Neural cell (in vitro differentiated cells): ENCODE measurements at regions not wholly inside any gene's neighbourhood (a gene's known extent, or its start where the extent isn't known, plus 50 kb on each side); places are given as distances from the start of the nearest gene placed in this dataset.

Experiments used
- H2AFZ ChIP-seq: fragments of 200-600, 300-800 bp; sonication (generic), shearing (Covaris generic); 2 replicates; pipeline ENCODE4 v1.6.0; 2014; ENCODE audit warnings: low read depth, mild to moderate bottlenecking, antibody characterized with exemption, low read length, moderate library complexity
- H3F3A ChIP-seq: fragments of 200-600 bp; shearing (Covaris generic); 2 replicates; pipeline ENCODE4 v1.6.1; 2016; ENCODE audit warnings: mild to moderate bottlenecking, moderate library complexity, mixed read lengths, antibody characterized with exemption, low read length; ENCODE audit not compliant: insufficient read depth, poor library complexity, severe bottlenecking
- H3K27ac ChIP-seq: fragments of 200-600, 300-800 bp; sonication (generic), shearing (Covaris generic); 2 replicates; pipeline ENCODE4 v1.5.1; 2014; ENCODE audit warnings: mild to moderate bottlenecking, low read length, moderate library complexity
- H3K27me3 ChIP-seq: fragments of 300-800, 200-600 bp; sonication (generic), shearing (Covaris generic); 2 replicates; pipeline ENCODE4 v1.6.0; 2014; ENCODE audit warnings: mild to moderate bottlenecking, low read depth, low read length, moderate library complexity; ENCODE audit not compliant: insufficient read depth
- H3K36me3 ChIP-seq: fragments of 300-800, 200-600 bp; sonication (generic), shearing (Covaris generic); 2 replicates; pipeline ENCODE4 v1.5.1; 2014; ENCODE audit warnings: mild to moderate bottlenecking, antibody characterized with exemption, low read length, moderate library complexity; ENCODE audit not compliant: insufficient read depth
- H3K4me2 ChIP-seq: fragments of 300-800, 200-600 bp; sonication (generic), shearing (Covaris generic); 2 replicates; pipeline ENCODE4 v1.6.0; 2014; ENCODE audit warnings: mild to moderate bottlenecking, low read length
- H3K4me3 ChIP-seq: fragments of 300-800, 200-600 bp; sonication (generic), shearing (Covaris generic); 2 replicates; pipeline ENCODE4 v1.5.1; 2014; ENCODE audit warnings: mild to moderate bottlenecking, low read length, moderate library complexity
- H3K79me2 ChIP-seq: fragments of 200-600 bp; shearing (Covaris generic); replicated peaks from 2 replicates; pipeline ENCODE4 v1.6.0; 2014; ENCODE audit warnings: mild to moderate bottlenecking, low read length, moderate library complexity; ENCODE audit not compliant: insufficient read depth
- H3K9ac ChIP-seq: fragments of 300-800, 200-600 bp; sonication (generic), shearing (Covaris generic); 2 replicates; pipeline ENCODE4 v1.6.1; 2016; ENCODE audit warnings: mild to moderate bottlenecking, low read length, mixed read lengths
- H3K9me2 ChIP-seq: fragments of 200-600 bp; shearing (Covaris generic); 2 replicates; pipeline ENCODE4 v1.6.1; 2016; ENCODE audit warnings: mild to moderate bottlenecking, low read length, mixed read lengths; ENCODE audit not compliant: insufficient read depth
- H3K9me3 ChIP-seq: fragments of 200-600, 300-800 bp; sonication (generic), shearing (Covaris generic); 2 replicates; pipeline ENCODE4 v1.6.1; 2016; ENCODE audit warnings: mild to moderate bottlenecking, mixed run types, low read length, moderate library complexity, mixed read lengths
- H4K20me1 ChIP-seq: fragments of 200-600 bp; shearing (Covaris generic); 2 replicates; pipeline ENCODE4 v1.6.1; 2016; ENCODE audit warnings: mild to moderate bottlenecking, mixed run types; ENCODE audit not compliant: insufficient read depth
- CTCF ChIP-seq: fragments of 450-650 bp; IDR thresholded peaks from 2 replicates; pipeline ENCODE4 v1.5.1; 2014; ENCODE audit warnings: antibody characterized with exemption, mild to moderate bottlenecking, moderate library complexity; ENCODE audit not compliant: poor library complexity, severe bottlenecking
- EP300 ChIP-seq: fragments of 450-650 bp; conservative IDR thresholded peaks from 2 replicates; pipeline ENCODE4 v1.6.1; 2014; ENCODE audit warnings: antibody characterized with exemption, mild to moderate bottlenecking, moderate library complexity; ENCODE audit not compliant: poor library complexity, severe bottlenecking
- EZH2 ChIP-seq: fragments of 200-600, 300-800 bp; shearing (Covaris generic), sonication (generic); IDR thresholded peaks from 2 replicates; pipeline ENCODE4 v1.6.1; 2014; ENCODE audit warnings: antibody characterized with exemption, low read length, borderline replicate concordance, mild to moderate bottlenecking; ENCODE audit not compliant: insufficient read depth, poor library complexity, severe bottlenecking
- MXI1 ChIP-seq: fragments of 450-650 bp; conservative IDR thresholded peaks from 2 replicates; pipeline ENCODE4 v1.6.1; 2014; ENCODE audit warnings: antibody characterized with exemption, mild to moderate bottlenecking; ENCODE audit not compliant: poor library complexity, severe bottlenecking
- POLR2AphosphoS5 ChIP-seq: IDR thresholded peaks from 2 replicates; pipeline ENCODE4 v1.6.1; 2012
- RAD21 ChIP-seq: fragments of 450-650 bp; conservative IDR thresholded peaks from 2 replicates; pipeline ENCODE4 v1.6.1; 2014; ENCODE audit warnings: antibody characterized with exemption, mild to moderate bottlenecking, moderate library complexity
- SMC3 ChIP-seq: fragments of 450-650 bp; conservative IDR thresholded peaks from 2 replicates; pipeline ENCODE4 v1.6.1; 2014; ENCODE audit warnings: antibody characterized with exemption, mild to moderate bottlenecking, moderate library complexity; ENCODE audit not compliant: poor library complexity
- TAF1 ChIP-seq: IDR thresholded peaks from 2 replicates; pipeline ENCODE4 v1.6.1; 2012; ENCODE audit warnings: low read depth
- TF ChIP-seq, protein P1 (sequence below): IDR thresholded peaks from 2 replicates; pipeline ENCODE4 v1.6.1; 2012; ENCODE audit warnings: borderline replicate concordance

- TF ChIP-seq POLR2AphosphoS5 (no peak), MXI1 (no peak), EP300 (no peak), RAD21 (no peak), CTCF (no peak), SMC3 (no peak), EZH2 (no peak), TAF1 (no peak)
- TF ChIP-seq, protein P1, sequence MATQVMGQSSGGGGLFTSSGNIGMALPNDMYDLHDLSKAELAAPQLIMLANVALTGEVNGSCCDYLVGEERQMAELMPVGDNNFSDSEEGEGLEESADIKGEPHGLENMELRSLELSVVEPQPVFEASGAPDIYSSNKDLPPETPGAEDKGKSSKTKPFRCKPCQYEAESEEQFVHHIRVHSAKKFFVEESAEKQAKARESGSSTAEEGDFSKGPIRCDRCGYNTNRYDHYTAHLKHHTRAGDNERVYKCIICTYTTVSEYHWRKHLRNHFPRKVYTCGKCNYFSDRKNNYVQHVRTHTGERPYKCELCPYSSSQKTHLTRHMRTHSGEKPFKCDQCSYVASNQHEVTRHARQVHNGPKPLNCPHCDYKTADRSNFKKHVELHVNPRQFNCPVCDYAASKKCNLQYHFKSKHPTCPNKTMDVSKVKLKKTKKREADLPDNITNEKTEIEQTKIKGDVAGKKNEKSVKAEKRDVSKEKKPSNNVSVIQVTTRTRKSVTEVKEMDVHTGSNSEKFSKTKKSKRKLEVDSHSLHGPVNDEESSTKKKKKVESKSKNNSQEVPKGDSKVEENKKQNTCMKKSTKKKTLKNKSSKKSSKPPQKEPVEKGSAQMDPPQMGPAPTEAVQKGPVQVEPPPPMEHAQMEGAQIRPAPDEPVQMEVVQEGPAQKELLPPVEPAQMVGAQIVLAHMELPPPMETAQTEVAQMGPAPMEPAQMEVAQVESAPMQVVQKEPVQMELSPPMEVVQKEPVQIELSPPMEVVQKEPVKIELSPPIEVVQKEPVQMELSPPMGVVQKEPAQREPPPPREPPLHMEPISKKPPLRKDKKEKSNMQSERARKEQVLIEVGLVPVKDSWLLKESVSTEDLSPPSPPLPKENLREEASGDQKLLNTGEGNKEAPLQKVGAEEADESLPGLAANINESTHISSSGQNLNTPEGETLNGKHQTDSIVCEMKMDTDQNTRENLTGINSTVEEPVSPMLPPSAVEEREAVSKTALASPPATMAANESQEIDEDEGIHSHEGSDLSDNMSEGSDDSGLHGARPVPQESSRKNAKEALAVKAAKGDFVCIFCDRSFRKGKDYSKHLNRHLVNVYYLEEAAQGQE = no peak
- Histone ChIP-seq H3K4me3 (no peak overlapping the region), H2AFZ (no peak overlapping the region), H3K9ac (no peak overlapping the region), H3K4me2 (no peak overlapping the region), H3K36me3 (no peaks in the 10 kb centered on the region), H3F3A (no peaks in the 10 kb centered on the region), H4K20me1 (no peaks in the 10 kb centered on the region), H3K9me3 (no peaks in the 10 kb centered on the region), H3K9me2 (no peaks in the 10 kb centered on the region), H3K27ac (no peak overlapping the region), H3K79me2 (no peaks in the 10 kb centered on the region), H3K27me3 (no peaks in the 10 kb centered on the region)
These were observed 665.4 kb downstream of the METTL15 start for GRCh38 chr11:28773606-28774005.

DNA sequence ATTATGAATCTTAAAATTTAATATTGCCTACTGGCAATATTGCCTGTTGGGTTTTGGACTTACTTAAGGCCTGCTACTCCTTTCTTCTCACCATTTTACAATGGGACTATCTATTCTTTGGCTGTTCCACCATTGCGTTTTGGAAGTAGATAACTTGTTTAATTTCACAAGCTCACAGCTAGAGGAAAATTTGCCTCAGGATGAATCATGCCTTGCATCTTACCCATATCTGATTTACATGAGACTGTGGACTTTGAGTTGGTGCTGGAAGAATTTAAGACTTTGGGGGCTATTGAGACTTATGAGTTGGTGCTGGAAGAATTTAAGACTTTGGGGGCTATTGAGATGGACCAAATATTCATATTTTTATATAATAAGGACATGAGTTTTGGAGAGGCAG lies 662.6 kb downstream of the METTL15 start:
- Histone ChIP-seq H3F3A (no peaks in the 10 kb centered on the region), H3K9me2 (no peaks in the 10 kb centered on the region), H3K27me3 (no peaks in the 10 kb centered on the region), H3K9ac (no peak overlapping the region), H3K4me3 (no peak overlapping the region), H3K27ac (no peak overlapping the region), H3K79me2 (no peaks in the 10 kb centered on the region), H3K4me2 (no peak overlapping the region), H3K36me3 (no peaks in the 10 kb centered on the region), H4K20me1 (no peaks in the 10 kb centered on the region), H2AFZ (no peak overlapping the region), H3K9me3 (no peaks in the 10 kb centered on the region)
- TF ChIP-seq POLR2AphosphoS5 (no peak), RAD21 (no peak), EP300 (no peak), TAF1 (no peak)
- TF ChIP-seq, protein P1 = no peak
